Activated CD4-positive, alpha-beta T cell treated with anti-CD3 and anti-CD28 coated beads for 48 hours (primary cell): ENCODE measurements at regions not wholly inside any gene's neighbourhood (a gene's known extent, or its start where the extent isn't known, plus 50 kb on each side); places are given as distances from the start of the nearest gene placed in this dataset.

Experiments
- DNase-seq: peaks from one replicate; pipeline ENCODE4 v3.0.0-alpha.2; 2020

GRCh38 chr9:7387840-7388239 lies 411.7 kb downstream of the DMAC1 start:
- DNase-seq: no peak

- no peak for DNase-seq
Measured at GRCh38 chr9:7382304-7382703, 417.3 kb downstream of the DMAC1 start.

GRCh38 chr9:7377489-7377888 lies 422.1 kb downstream of the DMAC1 start:
- DNase-seq: no peak

GRCh38 chr9:7376833-7377232 lies 422.7 kb downstream of the DMAC1 start:
- DNase-seq: no peak

GRCh38 chr9:7376213-7376612 lies 423.4 kb downstream of the DMAC1 start:
- no peak for DNase-seq

- DNase-seq: no peak
Measured at GRCh38 chr9:7375013-7375511, 424.5 kb downstream of the DMAC1 start.

GRCh38 chr9:7370988-7371387 lies 428.6 kb downstream of the DMAC1 start:
- no peak for DNase-seq

- no peak for DNase-seq
Measured at GRCh38 chr9:7370381-7370780, 429.2 kb downstream of the DMAC1 start.

GRCh38 chr9:7369384-7369821 lies 430.2 kb downstream of the DMAC1 start:
- DNase-seq: no peak

GRCh38 chr9:7368410-7369292 lies 430.9 kb downstream of the DMAC1 start:
- no peak for DNase-seq

GRCh38 chr9:7367726-7368125 lies 431.9 kb downstream of the DMAC1 start:
- DNase-seq: no peak

GRCh38 chr9:7366121-7366520 lies 433.5 kb downstream of the DMAC1 start:
- DNase-seq: no peak

- no peak for DNase-seq
Measured at GRCh38 chr9:7363777-7364477, 435.7 kb downstream of the DMAC1 start.

GRCh38 chr9:7360513-7360912 lies 439.1 kb downstream of the DMAC1 start:
- no peak for DNase-seq

- DNase-seq: no peak
Measured at GRCh38 chr9:7358876-7359275, 440.7 kb downstream of the DMAC1 start.

GRCh38 chr9:7354704-7355103 lies 444.9 kb downstream of the DMAC1 start:
- no peak for DNase-seq

GRCh38 chr9:7348692-7349091 lies 450.9 kb downstream of the DMAC1 start:
- DNase-seq: no peak

- DNase-seq: no peak
Measured at GRCh38 chr9:7347556-7347955, 452.0 kb downstream of the DMAC1 start.

GRCh38 chr9:7346144-7346543 lies 453.4 kb downstream of the DMAC1 start:
- DNase-seq: no peak

GRCh38 chr9:7342736-7343135 lies 456.8 kb downstream of the DMAC1 start:
- DNase-seq: no peak

- DNase-seq: no peak
Measured at GRCh38 chr9:7342229-7342628, 457.3 kb downstream of the DMAC1 start.

GRCh38 chr9:7341571-7341970 lies 458.0 kb downstream of the DMAC1 start:
- no peak for DNase-seq

- DNase-seq: no peak
Measured at GRCh38 chr9:7340451-7340850, 459.1 kb downstream of the DMAC1 start.
